CD4-positive, alpha-beta T cell treated with Interleukin-10 for 1 hour (primary cell): ENCODE measurements at regions not wholly inside any gene's neighbourhood (a gene's known extent, or its start where the extent isn't known, plus 50 kb on each side); places are given as distances from the start of the nearest gene placed in this dataset.
A peak's percentile ranks its signal among the peaks of the same experiment; 100 is the strongest.

Experiments used
- DNase-seq: peaks from one replicate; pipeline ENCODE4 v3.0.0-alpha.2; 2020

- DNase-seq, result no peak
Measured at GRCh38 chr15:95644100-95644875, 686.2 kb upstream of the NR2F2 start.

- no peak for DNase-seq
Measured at GRCh38 chr15:95645791-95646338, 684.6 kb upstream of the NR2F2 start.

- DNase-seq, result no peak
Measured at GRCh38 chr15:95646484-95647273, 683.8 kb upstream of the NR2F2 start.

GRCh38 chr15:95647531-95648277 lies 682.8 kb upstream of the NR2F2 start:
- DNase-seq, result no peak

GRCh38 chr15:95653361-95653805 lies 677.1 kb upstream of the NR2F2 start:
- DNase-seq, result no peak

- DNase-seq, result no peak
Measured at GRCh38 chr15:95655089-95655607, 675.4 kb upstream of the NR2F2 start.

- no peak for DNase-seq
Measured at GRCh38 chr15:95656595-95656994, 673.9 kb upstream of the NR2F2 start.

- DNase-seq, result no peak
Measured at GRCh38 chr15:95658799-95659198, 671.7 kb upstream of the NR2F2 start.

GRCh38 chr15:95659656-95660055 lies 670.8 kb upstream of the NR2F2 start:
- no peak for DNase-seq

- no peak for DNase-seq
Measured at GRCh38 chr15:95662638-95663037, 667.9 kb upstream of the NR2F2 start.

GRCh38 chr15:95663156-95664100 lies 667.1 kb upstream of the NR2F2 start:
- DNase-seq, result no peak

GRCh38 chr15:95664450-95664849 lies 666.0 kb upstream of the NR2F2 start:
- no peak for DNase-seq

GRCh38 chr15:95669146-95669922 lies 661.2 kb upstream of the NR2F2 start:
- peak; percentile 4 for DNase-seq

GRCh38 chr15:95674031-95674430 lies 656.5 kb upstream of the NR2F2 start:
- no peak for DNase-seq

- DNase-seq, result no peak
Measured at GRCh38 chr15:95676500-95676899, 654.0 kb upstream of the NR2F2 start.

GRCh38 chr15:95679847-95680582 lies 650.5 kb upstream of the NR2F2 start:
- no peak for DNase-seq

- DNase-seq, result no peak
Measured at GRCh38 chr15:95680728-95681127, 649.8 kb upstream of the NR2F2 start.

GRCh38 chr15:95681836-95682544 lies 648.5 kb upstream of the NR2F2 start:
- no peak for DNase-seq

GRCh38 chr15:95684126-95684525 lies 646.4 kb upstream of the NR2F2 start:
- no peak for DNase-seq
